H9 (cell line): ENCODE measurements at regions not wholly inside any gene's neighbourhood (a gene's known extent, or its start where the extent isn't known, plus 50 kb on each side); places are given as distances from the start of the nearest gene placed in this dataset.

Experiments
- DNase-seq: peaks from one replicate; pipeline ENCODE4 v3.0.0-alpha.2; 2017
- H2AFZ ChIP-seq: one replicate; pipeline ENCODE4 v1.6.1; 2013; ENCODE audit warnings: mild to moderate bottlenecking, low read length, control low read depth, moderate library complexity
- H2AK5ac ChIP-seq: 2 replicates; pipeline ENCODE4 v1.6.1; 2013; ENCODE audit warnings: low read length, control low read depth, mixed read lengths; ENCODE audit not compliant: insufficient read length
- H2BK120ac ChIP-seq: one replicate; pipeline ENCODE4 v1.6.1; 2013; ENCODE audit warnings: low read depth, mild to moderate bottlenecking, low read length, control low read depth, inconsistent platforms; ENCODE audit not compliant: poor library complexity, severe bottlenecking
- H2BK12ac ChIP-seq: 2 replicates; pipeline ENCODE4 v1.6.1; 2013; ENCODE audit warnings: low read length, control low read depth, mixed read lengths, low read depth; ENCODE audit not compliant: insufficient read length
- H2BK15ac ChIP-seq: 2 replicates; pipeline ENCODE4 v1.6.1; 2013; ENCODE audit warnings: low read depth, low read length, control low read depth
- H2BK20ac ChIP-seq: one replicate; pipeline ENCODE4 v1.6.1; 2013; ENCODE audit warnings: low read depth, mild to moderate bottlenecking, low read length, control low read depth, inconsistent platforms; ENCODE audit not compliant: poor library complexity, severe bottlenecking
- H2BK5ac ChIP-seq: 2 replicates; pipeline ENCODE4 v1.6.1; 2013; ENCODE audit warnings: low read length, control low read depth, mixed read lengths; ENCODE audit not compliant: insufficient read length
- H3K14ac ChIP-seq: 2 replicates; pipeline ENCODE4 v1.6.1; 2013; ENCODE audit warnings: low read length, control low read depth; ENCODE audit not compliant: insufficient read depth
- H3K18ac ChIP-seq: 2 replicates; pipeline ENCODE4 v1.6.1; 2013; ENCODE audit warnings: low read depth, mild to moderate bottlenecking, mixed read lengths, low read length, control low read depth; ENCODE audit not compliant: insufficient read length
- H3K23ac ChIP-seq: 2 replicates; pipeline ENCODE4 v1.6.1; 2013; ENCODE audit warnings: low read length, control low read depth, mixed read lengths, low read depth; ENCODE audit not compliant: insufficient read length
- H3K23me2 ChIP-seq: 2 replicates; pipeline ENCODE4 v1.6.1; 2013; ENCODE audit warnings: low read depth, mild to moderate bottlenecking, mixed read lengths, low read length, control low read depth; ENCODE audit not compliant: insufficient read length, poor library complexity, severe bottlenecking
- H3K27ac ChIP-seq: 2 replicates; pipeline ENCODE4 v1.5.1; 2013; ENCODE audit warnings: low read length, control low read depth, mixed read lengths, low read depth; ENCODE audit not compliant: insufficient read length
- H3K27me3 ChIP-seq: 2 replicates; pipeline ENCODE4 v1.6.1; 2013; ENCODE audit warnings: low read length, control low read depth, inconsistent platforms; ENCODE audit not compliant: insufficient read depth
- H3K4ac ChIP-seq: 2 replicates; pipeline ENCODE4 v1.6.1; 2013; ENCODE audit warnings: low read depth, mild to moderate bottlenecking, control low read depth, inconsistent platforms, low read length, moderate library complexity
- H3K4me1 ChIP-seq: 2 replicates; pipeline ENCODE4 v1.6.1; 2013; ENCODE audit warnings: low read length, control low read depth, inconsistent platforms; ENCODE audit not compliant: insufficient read depth
- H3K4me2 ChIP-seq: 2 replicates; pipeline ENCODE4 v1.6.1; 2013; ENCODE audit warnings: low read length, control low read depth, mixed read lengths; ENCODE audit not compliant: insufficient read length, insufficient read depth
- H3K56ac ChIP-seq: 2 replicates; pipeline ENCODE4 v1.6.1; 2013; ENCODE audit warnings: low read depth, mild to moderate bottlenecking, mixed read lengths, low read length, control low read depth; ENCODE audit not compliant: insufficient read length
- H3K79me1 ChIP-seq: 2 replicates; pipeline ENCODE4 v1.6.1; 2013; ENCODE audit warnings: low read depth, mild to moderate bottlenecking, moderate library complexity, low read length, control low read depth, inconsistent platforms; ENCODE audit not compliant: insufficient read depth, poor library complexity, severe bottlenecking
- H3K79me2 ChIP-seq: 2 replicates; pipeline ENCODE4 v1.6.1; 2013; ENCODE audit warnings: low read length, control low read depth, inconsistent platforms; ENCODE audit not compliant: insufficient read depth
- H3K9ac ChIP-seq: 2 replicates; pipeline ENCODE4 v1.6.1; 2013; ENCODE audit warnings: low read length, control low read depth, mixed read lengths; ENCODE audit not compliant: insufficient read length; ENCODE audit errors: extremely low read depth
- H3K9me3 ChIP-seq: one replicate; pipeline ENCODE4 v1.6.1; 2013; ENCODE audit warnings: low read depth, low read length, inconsistent platforms; ENCODE audit not compliant: control insufficient read depth
- H3T11ph ChIP-seq: one replicate; pipeline ENCODE4 v1.6.1; 2013; ENCODE audit warnings: mild to moderate bottlenecking, low read length, control low read depth, inconsistent platforms
- H4K20me1 ChIP-seq: one replicate; pipeline ENCODE4 v1.6.1; 2013; ENCODE audit not compliant: control insufficient read depth, insufficient read length, insufficient read depth
- H4K5ac ChIP-seq: 2 replicates; pipeline ENCODE4 v1.6.1; 2013; ENCODE audit warnings: low read depth, mild to moderate bottlenecking, mixed read lengths, low read length, control low read depth; ENCODE audit not compliant: insufficient read length
- H4K8ac ChIP-seq: replicated peaks from 2 replicates; pipeline ENCODE4 v1.6.1; 2013; ENCODE audit warnings: low read length, control low read depth, mixed read lengths, low read depth; ENCODE audit not compliant: insufficient read length
- H4K91ac ChIP-seq: 2 replicates; pipeline ENCODE4 v1.6.1; 2013; ENCODE audit warnings: low read depth, mild to moderate bottlenecking, moderate library complexity, mixed read lengths, low read length, control low read depth; ENCODE audit not compliant: insufficient read length
- H3K27ac Mint-ChIP-seq, 3 experiments: 2 replicates in 2 of 3; 3 replicates in 1 of 3; pipeline ENCODE4 v1.8.0; 2020 to 2021; ENCODE audit warnings: mixed read lengths in 3 of 3, mild to moderate bottlenecking in 1 of 3, moderate library complexity in 1 of 3
- H3K27me3 Mint-ChIP-seq: 2 replicates; pipeline ENCODE4 v1.8.0; 2021; ENCODE audit warnings: low read depth, mild to moderate bottlenecking, moderate library complexity, mixed read lengths
- H3K36me3 Mint-ChIP-seq, 3 experiments: 2 replicates in 2 of 3; 3 replicates in 1 of 3; pipeline ENCODE4 v1.8.0; 2020 to 2021; ENCODE audit warnings: low read depth in 3 of 3, mixed read lengths in 3 of 3; ENCODE audit not compliant: insufficient read depth in 1 of 3
- H3K4me1 Mint-ChIP-seq, 2 experiments: 2 replicates each; pipeline ENCODE4 v1.8.0; 2020; ENCODE audit warnings: mixed read lengths in 2 of 2
- H3K4me3 Mint-ChIP-seq, 2 experiments: 2 replicates in 1 of 2; 3 replicates in 1 of 2; pipeline ENCODE4 v1.8.0; 2020 to 2021; ENCODE audit warnings: mild to moderate bottlenecking in 2 of 2, mixed read lengths in 2 of 2, moderate library complexity in 1 of 2
- H3K9me3 Mint-ChIP-seq, 2 experiments: 2 replicates in 1 of 2; 3 replicates in 1 of 2; pipeline ENCODE4 v1.8.0; 2020; ENCODE audit warnings: mild to moderate bottlenecking in 2 of 2, mixed read lengths in 2 of 2, moderate library complexity in 1 of 2
- WGBS: extraction: QIAGEN DNeasy Blood & Tissue Kit; methylation state at CpG from one replicate; pipeline ENCODE4 v1.1.7; 2013; ENCODE audit warnings: missing lambda C conversion rate, low lambda C conversion rate, mixed read lengths; ENCODE audit not compliant: insufficient read length; ENCODE audit errors: extremely low coverage; 5-methylcytosine and 5-hydroxymethylcytosine counted together
- TF ChIP-seq, protein P1 (sequence below): fragments of 200-600 bp; sonication (generic); conservative IDR thresholded peaks from 3 replicates; pipeline ENCODE4 v1.8.0; 2021; ENCODE audit warnings: antibody characterized with exemption, mild to moderate bottlenecking

- no peak for DNase-seq
- H3K18ac ChIP-seq = no peak overlapping the region
- peaks cover 2% of the 10 kb centered on the region for H3K23me2 ChIP-seq
- Mint-ChIP-seq H3K9me3 (no peaks in the 10 kb centered on the region), H3K36me3 (no peaks in the 10 kb centered on the region), H3K27ac (no peak overlapping the region), H3K4me3 (no peak overlapping the region), H3K4me1 (peaks cover 4 to 8% of the 10 kb centered on the region in 2 experiments; a peak in 2 of 4 replicates), H3K27me3 (peaks cover 3% of the 10 kb centered on the region; the same call in 1 of the 2 replicates)
- TF ChIP-seq, protein P1, sequence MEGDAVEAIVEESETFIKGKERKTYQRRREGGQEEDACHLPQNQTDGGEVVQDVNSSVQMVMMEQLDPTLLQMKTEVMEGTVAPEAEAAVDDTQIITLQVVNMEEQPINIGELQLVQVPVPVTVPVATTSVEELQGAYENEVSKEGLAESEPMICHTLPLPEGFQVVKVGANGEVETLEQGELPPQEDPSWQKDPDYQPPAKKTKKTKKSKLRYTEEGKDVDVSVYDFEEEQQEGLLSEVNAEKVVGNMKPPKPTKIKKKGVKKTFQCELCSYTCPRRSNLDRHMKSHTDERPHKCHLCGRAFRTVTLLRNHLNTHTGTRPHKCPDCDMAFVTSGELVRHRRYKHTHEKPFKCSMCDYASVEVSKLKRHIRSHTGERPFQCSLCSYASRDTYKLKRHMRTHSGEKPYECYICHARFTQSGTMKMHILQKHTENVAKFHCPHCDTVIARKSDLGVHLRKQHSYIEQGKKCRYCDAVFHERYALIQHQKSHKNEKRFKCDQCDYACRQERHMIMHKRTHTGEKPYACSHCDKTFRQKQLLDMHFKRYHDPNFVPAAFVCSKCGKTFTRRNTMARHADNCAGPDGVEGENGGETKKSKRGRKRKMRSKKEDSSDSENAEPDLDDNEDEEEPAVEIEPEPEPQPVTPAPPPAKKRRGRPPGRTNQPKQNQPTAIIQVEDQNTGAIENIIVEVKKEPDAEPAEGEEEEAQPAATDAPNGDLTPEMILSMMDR = no peak
- WGBS = no CpG with 5 or more reads among the region's 3 CpGs
- H2BK5ac ChIP-seq = no peak overlapping the region
- H2AK5ac ChIP-seq = no peak overlapping the region
- H4K20me1 ChIP-seq = no peaks in the 10 kb centered on the region
- H3K79me1 ChIP-seq = no peaks in the 10 kb centered on the region
- H3K9me3 ChIP-seq = no peaks in the 10 kb centered on the region
- no peak overlapping the region for H4K91ac ChIP-seq
- H2AFZ ChIP-seq = no peak overlapping the region
- H4K5ac ChIP-seq = no peak overlapping the region
- no peak overlapping the region for H3K23ac ChIP-seq
- H3T11ph ChIP-seq = no peak overlapping the region
- no peak overlapping the region for H3K56ac ChIP-seq
- no peak overlapping the region for H2BK120ac ChIP-seq
- H3K79me2 ChIP-seq = no peaks in the 10 kb centered on the region
- H2BK12ac ChIP-seq = no peak overlapping the region
- no peak overlapping the region for H3K4me2 ChIP-seq
- no peaks in the 10 kb centered on the region for H3K27me3 ChIP-seq
- H3K14ac ChIP-seq = no peak overlapping the region
- no peak overlapping the region for H3K27ac ChIP-seq
- H3K4me1 ChIP-seq = no peaks in the 10 kb centered on the region
- no peak overlapping the region for H3K4ac ChIP-seq
- no peak overlapping the region for H2BK20ac ChIP-seq
- H4K8ac ChIP-seq = no peak overlapping the region
- no peak overlapping the region for H2BK15ac ChIP-seq
- no peak overlapping the region for H3K9ac ChIP-seq
Measured at GRCh38 chr6:169342710-169343109, 89.1 kb upstream of the THBS2 start.
